HG02852 (cell line): ENCODE measurements at regions not wholly inside any gene's neighbourhood (a gene's known extent, or its start where the extent isn't known, plus 50 kb on each side); places are given as distances from the start of the nearest gene placed in this dataset.
"Not testable (repeated sequence)": the region's sequence is repeated elsewhere in the genome, so short reads cannot be mapped to it uniquely, and the experiment has no call there.

Source experiments
- ATAC-seq: cut with Tn5 transposase; IDR thresholded peaks from one replicate; pipeline ENCODE4 v1.9.1; 2021; ENCODE audit warnings: mild to moderate bottlenecking, moderate library complexity; ENCODE audit not compliant: unreplicated experiment

GRCh38 chr5:159576902-159577301 is 246.6 kb upstream of the IL12B start:
- no peak for ATAC-seq

- ATAC-seq = no peak
Observed at GRCh38 chr5:159581502-159582249, 251.4 kb upstream of the IL12B start.

- ATAC-seq = no peak
Observed at GRCh38 chr5:159582756-159583541, 252.7 kb upstream of the IL12B start.

- no peak for ATAC-seq
Observed at GRCh38 chr5:159586921-159587320, 256.6 kb upstream of the IL12B start.

GRCh38 chr5:159588941-159589340 is 258.7 kb upstream of the IL12B start:
- ATAC-seq = no peak

GRCh38 chr5:159593518-159594073 is 263.3 kb upstream of the IL12B start:
- ATAC-seq = no peak

GRCh38 chr5:159595561-159595960 is 265.3 kb upstream of the IL12B start:
- ATAC-seq = not testable (repeated sequence)

DNA sequence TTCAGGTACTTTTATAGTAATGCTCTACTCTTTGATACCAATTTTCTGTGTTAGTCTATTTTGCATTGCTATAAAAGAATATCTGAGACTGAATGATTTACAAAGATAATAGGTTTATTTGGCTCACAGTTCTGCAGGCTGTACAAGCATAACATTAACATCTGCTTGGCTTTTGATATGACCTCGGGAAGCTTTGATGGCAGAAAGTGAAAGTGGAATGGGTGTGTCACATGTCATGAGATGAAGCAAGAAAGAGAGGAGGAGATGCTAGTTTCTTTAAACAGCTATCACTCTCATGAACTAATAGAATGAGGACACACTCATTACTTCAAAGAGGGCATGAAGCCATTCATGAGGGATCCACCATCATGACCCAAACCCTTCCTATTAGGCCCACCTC is 270.9 kb upstream of the IL12B start:
- no peak for ATAC-seq

DNA sequence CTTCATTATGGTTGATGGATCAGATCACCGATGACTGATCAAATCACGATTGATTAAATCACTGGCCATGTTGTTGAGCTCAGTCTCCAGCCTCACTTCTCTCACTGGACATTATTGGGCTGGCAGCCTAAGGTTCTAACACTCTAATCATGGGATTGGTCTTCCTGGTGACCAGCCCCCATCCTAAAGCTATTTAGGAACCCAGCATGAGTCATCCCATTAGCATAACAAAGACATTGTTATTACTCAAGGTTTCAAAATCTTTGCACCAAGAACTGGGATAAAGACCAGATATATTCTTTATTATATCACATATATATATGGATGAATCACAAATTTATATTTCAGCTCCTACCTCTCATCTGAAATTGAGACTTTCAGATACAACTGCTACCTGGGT is 272.1 kb upstream of the IL12B start:
- no peak for ATAC-seq

DNA sequence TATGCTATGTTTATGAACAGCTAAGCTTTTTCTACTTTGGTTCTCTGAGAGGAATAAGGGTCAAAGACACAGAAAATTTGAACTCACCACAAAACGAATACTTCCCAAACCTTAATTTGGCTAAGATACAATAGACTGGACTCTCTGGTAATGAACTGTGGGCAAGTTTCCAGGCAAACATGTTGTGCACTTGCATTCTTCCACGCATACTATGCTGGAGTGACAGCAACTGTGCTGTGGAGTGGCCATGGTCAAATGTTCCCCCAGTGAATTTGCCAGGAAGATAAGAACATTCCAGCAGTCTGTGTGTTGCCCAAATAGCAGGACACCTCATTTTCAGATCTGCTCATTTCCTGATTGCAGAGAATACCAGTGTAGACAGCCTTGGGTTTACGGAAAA is 275.3 kb upstream of the IL12B start:
- no peak for ATAC-seq

- ATAC-seq = no peak
Observed at GRCh38 chr5:159609359-159609758, 279.1 kb upstream of the IL12B start.

GRCh38 chr5:159610966-159611579 is 280.8 kb upstream of the IL12B start:
- ATAC-seq = no peak

DNA sequence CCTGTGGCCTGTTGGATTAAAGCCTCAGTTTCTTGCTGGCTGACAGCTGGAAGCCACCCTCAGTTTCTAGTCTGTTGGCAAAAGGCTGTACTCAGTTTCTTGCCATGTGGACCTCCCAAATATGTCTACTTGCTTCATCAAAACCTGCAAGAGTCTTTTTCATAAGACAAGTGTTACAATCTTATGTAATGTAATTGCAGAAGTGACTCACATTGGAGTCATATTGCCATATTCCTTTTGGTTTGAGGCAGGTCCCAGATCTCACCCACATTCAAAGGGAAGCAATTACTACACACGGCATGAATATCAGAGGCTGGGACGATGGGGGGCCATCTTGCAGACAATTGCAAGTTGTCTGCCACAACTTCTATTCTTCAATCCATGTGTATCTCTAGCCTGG is 286.7 kb upstream of the IL12B start:
- no peak for ATAC-seq

DNA sequence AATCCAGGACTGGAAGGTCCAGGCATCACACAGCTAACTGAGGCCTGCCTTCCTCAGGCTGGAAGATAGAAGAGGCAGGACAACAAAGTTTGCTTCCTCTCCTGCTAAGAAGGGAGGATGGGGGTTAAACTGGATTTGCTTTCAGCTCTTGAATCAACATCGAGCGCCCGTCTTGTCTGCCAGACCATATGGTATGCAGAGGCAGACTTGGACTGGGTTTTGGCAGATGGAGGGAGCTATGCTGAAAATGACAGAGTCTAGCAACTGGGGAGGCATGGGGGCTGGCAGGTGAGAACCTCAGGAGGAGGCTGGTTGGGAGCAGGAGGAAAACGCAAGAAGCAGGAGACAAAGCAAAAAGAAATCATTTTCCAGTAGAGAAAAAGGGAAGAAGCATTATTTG is 289.5 kb upstream of the IL12B start:
- no peak for ATAC-seq

DNA sequence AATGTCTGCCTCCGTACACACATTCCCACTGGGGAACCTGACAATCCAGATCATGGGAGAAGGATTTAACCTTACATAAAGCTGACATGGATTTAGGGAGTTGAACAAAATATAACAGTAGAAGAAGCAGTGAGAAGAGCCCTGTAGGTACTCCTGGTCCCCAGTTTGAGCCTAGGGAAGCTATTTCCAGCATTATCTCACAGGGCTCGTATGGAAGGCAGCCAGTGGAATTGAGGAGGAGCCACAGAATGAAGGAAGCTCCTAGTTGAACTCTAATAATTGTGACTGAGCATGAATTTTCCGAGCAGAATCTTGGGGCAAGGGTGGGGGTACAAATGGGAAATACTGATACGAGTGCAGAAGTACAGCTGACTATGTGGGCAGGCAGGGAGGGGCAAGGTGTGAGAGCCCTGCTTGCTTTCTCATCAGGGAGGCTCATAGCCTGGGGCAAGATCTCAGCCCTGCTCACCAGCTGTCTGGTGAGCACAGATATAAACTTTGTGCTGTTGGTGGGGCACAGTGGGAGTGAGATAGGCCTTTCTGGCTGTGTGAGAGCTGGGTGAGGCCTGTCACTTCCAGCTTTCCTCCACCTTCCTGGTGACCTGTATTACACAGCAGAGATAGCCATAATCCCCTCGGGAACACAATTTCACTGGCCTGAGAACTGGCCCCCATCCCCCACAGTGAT is 290.7 kb upstream of the IL12B start:
- ATAC-seq = no peak

GRCh38 chr5:159628703-159629102 is 287.6 kb upstream of the ADRA1B start:
- no peak for ATAC-seq

DNA sequence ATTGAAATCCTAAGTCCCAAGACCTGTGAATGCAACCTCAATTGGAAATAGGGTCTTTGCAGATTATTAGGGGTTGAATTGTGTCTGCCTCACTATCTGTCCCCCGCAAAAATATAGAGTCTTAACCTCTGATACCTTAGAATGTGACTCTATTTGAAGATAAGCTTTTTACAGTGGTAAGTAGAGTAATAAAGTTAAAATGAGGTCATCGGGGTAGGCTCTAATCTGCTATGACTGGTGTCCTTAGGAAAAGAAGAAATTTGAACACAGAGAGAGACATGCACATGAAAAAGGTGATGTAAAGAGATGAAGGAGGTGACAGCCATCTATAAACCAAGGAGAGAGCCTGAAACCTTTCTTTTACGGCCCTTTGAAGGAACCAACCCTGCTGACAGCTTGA is 287.1 kb upstream of the ADRA1B start:
- ATAC-seq = no peak

- ATAC-seq = no peak
Observed at GRCh38 chr5:159630545-159630944, 285.7 kb upstream of the ADRA1B start.

GRCh38 chr5:159631001-159631400 is 285.3 kb upstream of the ADRA1B start:
- no peak for ATAC-seq

DNA sequence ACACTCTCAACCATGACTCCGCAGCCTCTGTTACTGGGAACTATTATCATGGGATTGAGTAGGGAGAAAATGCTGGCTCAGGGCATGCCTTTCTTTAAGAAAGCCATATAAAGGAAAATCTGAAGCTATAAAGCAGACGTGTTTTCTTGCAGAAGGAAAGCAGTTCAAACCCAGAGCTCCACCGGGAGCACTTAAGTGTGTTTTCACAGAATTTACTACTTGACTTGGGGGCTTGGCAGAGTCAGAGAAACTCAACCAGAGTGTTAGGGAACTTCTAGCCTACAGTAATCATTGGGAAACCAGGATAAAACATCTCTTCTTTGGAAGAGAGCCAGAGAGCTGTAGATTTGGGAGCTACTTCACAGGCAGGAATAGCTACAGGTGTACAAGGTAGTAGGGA is 283.4 kb upstream of the ADRA1B start:
- no peak for ATAC-seq

DNA sequence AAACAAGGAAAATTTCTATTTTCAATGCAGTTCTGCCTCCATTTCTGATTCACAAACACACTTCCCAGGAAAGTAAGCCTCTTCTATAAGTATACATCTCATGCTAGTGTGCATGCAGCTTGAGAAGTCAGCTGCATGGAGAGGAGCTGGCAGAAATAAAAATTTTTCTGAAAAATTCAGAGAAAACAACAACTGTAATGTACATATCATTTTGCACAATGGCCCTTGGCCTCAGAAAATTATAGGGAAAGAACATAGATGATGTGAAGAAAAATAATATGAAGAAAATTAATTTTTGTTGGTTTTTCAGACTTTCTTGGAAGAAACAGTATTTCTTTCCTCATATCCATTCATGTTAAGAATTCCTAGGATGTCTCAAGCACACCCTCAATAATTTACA is 277.8 kb upstream of the ADRA1B start:
- ATAC-seq = no peak
